ENCODE measurements at regions not wholly inside any gene's neighbourhood (a gene's known extent, or its start where the extent isn't known, plus 50 kb on each side); places are given as distances from the start of the nearest gene placed in this dataset.

DNA sequence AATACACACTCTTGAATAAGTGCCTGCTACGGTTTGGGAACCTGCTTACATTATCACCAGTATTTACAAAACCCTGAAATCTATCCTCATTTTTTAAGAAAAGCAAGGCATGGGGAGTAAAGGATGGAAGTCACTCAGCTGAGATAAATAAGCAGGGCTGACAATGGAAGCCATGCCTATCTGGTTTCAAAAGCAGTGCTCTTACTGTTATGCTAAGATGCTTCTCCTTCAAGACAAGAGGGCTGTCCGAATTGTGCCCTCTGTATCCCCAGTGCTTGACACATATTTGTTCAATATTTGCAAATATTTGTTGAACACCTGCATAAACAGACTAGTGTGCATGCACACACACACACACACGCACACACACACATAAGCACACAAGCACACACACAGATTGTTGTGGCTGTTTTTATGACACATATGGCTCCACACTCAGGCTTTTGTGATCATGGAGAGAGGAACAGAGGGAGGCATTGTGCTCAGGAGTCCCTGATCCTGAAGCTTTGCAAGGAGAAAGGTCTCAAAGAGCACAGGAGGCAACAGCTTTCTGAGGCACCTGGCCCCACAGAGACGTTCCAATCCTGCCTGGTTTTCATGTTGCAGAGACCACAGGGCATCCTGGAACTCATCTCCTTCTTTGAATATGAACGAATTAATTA is 401.6 kb upstream of the CDH11 start:
- H3K27me3 Mint-ChIP-seq (ENCODE audit: low read depth in 3 of 3), result peaks cover 0 to 2% (median 0%) of the 10 kb centered on the region in 3 donors
- no peak for DNase-seq

DNA sequence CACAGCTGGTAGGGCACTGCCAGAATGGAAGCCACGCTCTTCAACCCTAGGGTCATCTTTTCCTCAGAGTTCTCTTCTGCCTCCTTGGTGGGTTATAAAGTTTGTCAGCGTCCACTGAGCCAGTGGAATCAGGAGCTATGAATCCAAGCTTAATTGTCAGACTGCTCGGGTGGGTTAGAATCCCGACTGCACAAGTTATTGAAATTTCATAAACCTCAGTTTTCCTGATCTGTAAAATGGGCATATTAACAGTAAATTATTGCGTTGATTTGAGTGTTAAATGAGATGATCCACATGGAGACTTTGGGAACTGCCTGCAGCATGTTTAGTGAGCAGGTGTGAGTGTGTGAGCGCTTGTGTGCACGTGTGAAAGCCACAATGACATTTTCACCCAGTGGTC is 400.5 kb upstream of the CDH11 start:
- Mint-ChIP-seq H3K27ac (no peak overlapping the region), H3K4me3 (no peak overlapping the region), H3K9me3 (no peaks in the 10 kb centered on the region), H3K4me1 (no peaks in the 10 kb centered on the region), H3K27me3 (ENCODE audit: low read depth in 3 of 3) (peaks cover 0 to 2% (median 0%) of the 10 kb centered on the region in 3 donors), H3K36me3 (peaks cover 0 to 3% (median 0%) of the 10 kb centered on the region in 3 donors)
- no peak for DNase-seq

More for the DNA sequence above, 401.6 kb upstream of the CDH11 start:
- H3K9me3 Mint-ChIP-seq, result no peaks in the 10 kb centered on the region
- H3K27ac Mint-ChIP-seq, result no peak overlapping the region
- H3K4me1 Mint-ChIP-seq, result no peaks in the 10 kb centered on the region
- H3K4me3 Mint-ChIP-seq, result no peak overlapping the region
- H3K36me3 Mint-ChIP-seq, result peaks cover 0 to 3% (median 0%) of the 10 kb centered on the region in 3 donors

DNA sequence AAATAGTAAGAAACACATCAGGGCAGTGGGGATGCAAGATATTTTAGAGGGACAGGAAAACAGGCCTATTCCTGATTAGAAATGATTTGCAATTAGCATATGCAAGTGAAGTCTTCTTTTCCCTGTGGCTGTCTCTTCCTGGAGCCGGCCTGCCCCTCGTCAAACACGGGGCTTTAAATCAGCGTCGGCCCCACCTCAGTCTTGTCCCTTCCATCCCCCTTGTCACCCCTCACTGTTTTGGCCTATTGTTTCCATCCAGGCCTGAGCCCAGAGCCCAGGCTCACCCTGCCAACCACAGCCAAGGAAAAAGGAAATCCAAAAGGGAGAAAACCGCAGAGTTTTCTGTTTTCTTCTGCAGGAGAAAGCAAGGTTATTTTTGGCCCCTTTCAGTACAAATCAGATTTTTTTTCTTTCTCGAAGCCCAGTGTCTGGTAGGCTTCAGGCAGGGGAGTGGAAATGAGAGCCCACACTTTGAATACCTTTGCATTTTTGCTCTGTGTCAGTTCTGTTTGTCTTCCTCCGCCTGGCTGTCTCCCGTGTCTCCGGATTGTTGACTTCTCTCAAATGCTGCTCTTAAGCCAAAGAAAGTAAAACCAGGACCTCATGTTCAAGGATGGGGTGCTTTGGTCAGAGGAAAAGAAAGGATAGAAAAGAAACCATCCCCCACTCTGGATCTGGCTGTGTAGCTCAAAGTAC is 399.9 kb upstream of the CDH11 start:
- Mint-ChIP-seq H3K4me3 (no peak overlapping the region), H3K36me3 (peaks cover 0 to 3% (median 0%) of the 10 kb centered on the region in 3 donors), H3K27ac (no peak overlapping the region), H3K4me1 (no peaks in the 10 kb centered on the region), H3K27me3 (ENCODE audit: low read depth in 3 of 3) (peaks cover 0 to 2% (median 0%) of the 10 kb centered on the region in 3 donors), H3K9me3 (no peaks in the 10 kb centered on the region)
- DNase-seq, result no peak

DNA sequence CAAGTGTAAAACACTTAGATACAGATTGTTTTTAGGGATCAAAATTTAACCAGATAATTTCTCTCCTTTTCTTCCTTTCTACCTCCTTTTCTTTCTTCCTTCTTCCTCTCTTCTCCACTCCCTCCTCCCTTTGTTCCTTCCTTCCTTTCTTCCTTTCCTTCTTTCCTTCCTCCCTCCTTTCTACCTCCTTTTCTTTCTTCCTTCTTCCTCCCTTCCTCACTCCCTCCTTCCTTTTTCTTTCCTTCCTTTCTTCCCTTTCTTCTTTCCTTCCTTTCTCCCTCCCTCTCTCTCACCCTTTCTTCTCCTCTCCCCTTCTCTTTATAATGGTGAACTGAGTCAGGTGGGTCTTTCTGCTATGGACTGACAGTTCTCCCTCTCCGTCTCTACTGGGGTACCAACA is 397.5 kb upstream of the CDH11 start:
- DNase-seq, result no peak
- Mint-ChIP-seq H3K36me3 (peaks cover 0 to 3% (median 0%) of the 10 kb centered on the region in 3 donors), H3K27ac (no peak overlapping the region), H3K27me3 (ENCODE audit: low read depth in 3 of 3) (peaks cover 0 to 2% (median 0%) of the 10 kb centered on the region in 3 donors), H3K4me3 (no peak overlapping the region), H3K4me1 (no peaks in the 10 kb centered on the region), H3K9me3 (peaks cover 0 to 3% (median 0%) of the 10 kb centered on the region in 6 donors)

DNA sequence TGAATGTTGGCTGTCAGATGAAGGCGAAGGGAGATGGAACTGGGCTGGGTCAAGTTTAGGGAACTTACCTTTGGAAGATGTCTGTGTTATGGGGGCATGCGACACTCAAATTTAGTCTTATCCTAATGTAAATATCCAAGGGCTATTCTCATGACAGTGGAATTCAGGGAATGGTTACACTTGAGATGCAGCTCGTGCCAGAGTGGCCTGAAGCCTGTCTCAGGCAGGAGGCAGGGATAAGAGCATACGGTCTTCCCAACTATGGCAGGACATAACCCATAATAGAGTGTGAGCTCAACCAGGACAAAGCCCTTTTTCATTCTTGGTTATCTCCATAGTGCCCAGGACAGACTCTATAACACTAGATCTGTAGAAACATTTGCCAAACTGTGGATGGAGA is 393.3 kb upstream of the CDH11 start:
- peaks cover 0 to 4% (median 0%) of the 10 kb centered on the region in 6 donors for H3K9me3 Mint-ChIP-seq
- H3K27me3 Mint-ChIP-seq (ENCODE audit: low read depth in 3 of 3), result peaks cover 0 to 2% (median 0%) of the 10 kb centered on the region in 3 donors
- H3K36me3 Mint-ChIP-seq, result no peaks in the 10 kb centered on the region
- no peak overlapping the region for H3K4me3 Mint-ChIP-seq
- H3K4me1 Mint-ChIP-seq, result no peaks in the 10 kb centered on the region
- DNase-seq, result no peak
- no peak overlapping the region for H3K27ac Mint-ChIP-seq

DNA sequence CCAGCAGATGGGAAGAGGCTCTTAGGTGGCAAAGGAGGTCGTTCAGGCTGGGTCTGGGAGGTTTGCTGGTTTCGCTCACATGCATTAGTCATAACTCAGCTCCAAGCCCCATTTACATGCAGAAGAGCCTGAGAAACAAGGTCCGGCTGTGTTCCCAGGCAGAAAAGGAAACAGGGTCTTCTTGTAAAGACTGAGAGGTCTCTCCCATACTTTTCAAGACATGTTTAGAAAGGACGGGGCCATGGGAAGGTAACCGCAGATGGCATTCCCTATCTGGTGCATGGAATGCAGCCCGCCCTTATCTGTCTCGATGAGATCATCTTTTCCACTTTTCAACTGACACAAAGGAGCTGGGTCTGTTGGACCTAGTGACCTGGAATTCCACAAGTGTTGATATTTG is 389.0 kb upstream of the CDH11 start:
- no peak for DNase-seq
- Mint-ChIP-seq H3K9me3 (peaks cover 0 to 8% (median 4%) of the 10 kb centered on the region in 6 donors), H3K4me3 (no peak overlapping the region), H3K27me3 (ENCODE audit: low read depth in 3 of 3) (peaks cover 0 to 2% (median 2%) of the 10 kb centered on the region in 3 donors), H3K36me3 (no peaks in the 10 kb centered on the region), H3K27ac (no peak overlapping the region), H3K4me1 (no peaks in the 10 kb centered on the region)

DNA sequence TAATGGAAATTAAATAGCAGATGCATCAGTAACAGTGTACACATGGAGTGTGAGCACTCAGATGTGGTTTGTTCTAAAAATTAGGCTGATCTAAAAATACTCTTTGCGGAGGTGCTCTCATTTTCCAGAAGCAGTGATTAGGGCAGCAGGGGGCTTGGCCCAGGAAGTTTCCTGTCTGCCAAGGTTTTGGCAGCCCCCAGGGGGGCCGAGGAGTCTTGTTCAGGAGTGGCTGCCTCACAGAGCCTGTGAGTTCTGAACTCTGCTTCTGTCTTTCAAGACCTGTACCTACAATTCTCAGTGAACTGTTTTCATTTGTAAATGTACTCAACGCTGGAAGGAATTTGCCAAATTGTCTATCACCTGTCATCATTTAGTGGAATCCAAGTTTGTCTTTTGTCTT is 388.4 kb upstream of the CDH11 start:
- Mint-ChIP-seq H3K4me1 (no peaks in the 10 kb centered on the region), H3K27ac (no peak overlapping the region), H3K9me3 (peaks cover 0 to 8% (median 4%) of the 10 kb centered on the region in 6 donors), H3K36me3 (no peaks in the 10 kb centered on the region), H3K27me3 (ENCODE audit: low read depth in 3 of 3) (peaks cover 0 to 2% (median 2%) of the 10 kb centered on the region in 3 donors), H3K4me3 (no peak overlapping the region)
- DNase-seq, result no peak

DNA sequence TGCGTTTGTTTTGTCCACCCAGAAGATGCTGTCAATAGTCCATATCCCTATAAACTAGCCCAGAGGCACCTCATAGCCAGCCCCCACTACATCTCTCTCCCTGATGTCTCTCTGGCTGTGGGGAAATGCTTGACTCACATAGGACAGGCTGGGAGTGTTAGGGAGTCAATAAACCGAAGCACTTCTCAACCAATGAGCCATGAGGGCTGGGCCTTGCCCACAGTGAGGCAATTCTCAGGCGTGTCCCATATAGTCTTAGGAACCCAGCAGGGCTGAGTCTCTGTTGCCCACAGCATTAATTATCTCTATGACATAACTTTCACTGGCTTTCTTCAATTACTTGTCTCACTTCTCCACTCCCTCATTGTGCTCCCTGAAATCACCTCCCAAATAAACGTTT is 387.3 kb upstream of the CDH11 start:
- H3K36me3 Mint-ChIP-seq, result no peaks in the 10 kb centered on the region
- H3K4me3 Mint-ChIP-seq, result no peak overlapping the region
- peaks cover 0 to 2% (median 2%) of the 10 kb centered on the region in 3 donors for H3K27me3 Mint-ChIP-seq (ENCODE audit: low read depth in 3 of 3)
- H3K4me1 Mint-ChIP-seq, result no peaks in the 10 kb centered on the region
- H3K27ac Mint-ChIP-seq, result no peak overlapping the region
- H3K9me3 Mint-ChIP-seq, result peaks cover 0 to 8% (median 2%) of the 10 kb centered on the region in 6 donors
- DNase-seq, result no peak

DNA sequence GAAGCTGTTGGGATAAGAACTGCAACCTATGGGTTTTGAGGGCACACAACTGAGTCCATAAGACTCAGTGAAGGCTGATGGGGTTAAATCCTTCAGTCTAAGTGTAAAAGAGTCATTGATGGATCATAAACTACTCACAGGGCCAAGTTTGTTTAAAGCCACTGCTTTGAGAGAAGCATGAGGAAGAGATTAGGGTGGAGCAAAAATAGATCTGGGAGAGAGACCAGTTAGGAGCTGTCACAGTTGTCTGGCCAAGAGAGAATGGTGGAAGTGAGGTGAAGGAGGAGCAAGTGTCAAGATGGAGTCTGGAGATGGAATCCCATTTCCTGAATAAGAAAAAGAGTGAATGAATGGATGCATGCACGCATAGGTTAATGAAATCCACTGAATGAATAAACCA is 379.1 kb upstream of the CDH11 start:
- H3K27ac Mint-ChIP-seq, result no peak overlapping the region
- H3K36me3 Mint-ChIP-seq, result no peaks in the 10 kb centered on the region
- peaks cover 0 to 2% (median 0%) of the 10 kb centered on the region in 3 donors for H3K27me3 Mint-ChIP-seq (ENCODE audit: low read depth in 3 of 3)
- DNase-seq, result no peak
- H3K4me3 Mint-ChIP-seq, result no peak overlapping the region
- no peaks in the 10 kb centered on the region for H3K4me1 Mint-ChIP-seq
- H3K9me3 Mint-ChIP-seq, result peaks cover 0 to 7% (median under 1%) of the 10 kb centered on the region in 6 donors

DNA sequence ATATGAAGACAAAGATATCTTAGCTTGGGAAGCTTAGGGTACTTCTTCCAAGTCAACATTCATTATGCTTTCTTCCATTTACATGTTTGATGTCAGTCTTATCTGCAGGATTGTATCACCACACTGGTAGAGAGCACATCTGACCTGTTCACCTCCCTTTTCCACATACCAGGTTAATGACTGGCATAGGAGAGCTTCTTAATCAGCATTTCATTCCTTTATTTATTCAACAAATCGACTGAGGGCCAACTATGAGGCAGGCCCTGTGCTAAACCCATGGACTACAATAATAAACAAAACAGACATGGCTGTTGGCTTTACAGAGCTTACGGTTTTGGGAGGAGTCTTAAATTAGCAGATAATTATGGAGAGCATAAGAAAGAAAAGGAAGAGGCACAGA is 378.1 kb upstream of the CDH11 start:
- no peak for DNase-seq
- no peaks in the 10 kb centered on the region for H3K4me1 Mint-ChIP-seq
- no peak overlapping the region for H3K27ac Mint-ChIP-seq
- no peaks in the 10 kb centered on the region for H3K36me3 Mint-ChIP-seq
- peaks cover 0 to 2% (median 0%) of the 10 kb centered on the region in 3 donors for H3K27me3 Mint-ChIP-seq (ENCODE audit: low read depth in 3 of 3)
- H3K4me3 Mint-ChIP-seq, result no peak overlapping the region
- peaks cover 0 to 7% (median under 1%) of the 10 kb centered on the region in 6 donors for H3K9me3 Mint-ChIP-seq

DNA sequence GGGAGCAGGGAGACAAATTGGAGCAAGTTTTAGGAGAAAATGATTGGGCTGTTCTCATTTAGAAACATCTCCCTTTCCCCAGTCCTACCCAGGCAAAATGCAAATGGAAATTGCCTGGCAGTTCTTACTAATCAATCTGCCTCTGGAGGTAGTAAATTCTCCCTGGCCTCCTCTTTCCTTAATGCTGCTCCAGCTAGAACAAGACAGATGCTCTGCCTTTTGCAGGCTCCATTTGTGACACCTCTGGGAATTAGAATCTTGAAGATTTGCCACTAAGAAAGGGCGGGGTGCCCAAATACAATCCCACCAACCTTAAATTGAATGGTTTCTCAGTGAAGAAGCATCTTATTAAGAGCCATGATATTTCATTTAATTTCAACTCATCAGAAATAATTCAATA is 377.7 kb upstream of the CDH11 start:
- Mint-ChIP-seq H3K36me3 (no peaks in the 10 kb centered on the region), H3K27ac (no peak overlapping the region), H3K4me3 (no peak overlapping the region), H3K27me3 (ENCODE audit: low read depth in 3 of 3) (peaks cover 0 to 2% (median 0%) of the 10 kb centered on the region in 3 donors), H3K9me3 (peaks cover 0 to 7% (median under 1%) of the 10 kb centered on the region in 6 donors), H3K4me1 (no peaks in the 10 kb centered on the region)
- no peak for DNase-seq

DNA sequence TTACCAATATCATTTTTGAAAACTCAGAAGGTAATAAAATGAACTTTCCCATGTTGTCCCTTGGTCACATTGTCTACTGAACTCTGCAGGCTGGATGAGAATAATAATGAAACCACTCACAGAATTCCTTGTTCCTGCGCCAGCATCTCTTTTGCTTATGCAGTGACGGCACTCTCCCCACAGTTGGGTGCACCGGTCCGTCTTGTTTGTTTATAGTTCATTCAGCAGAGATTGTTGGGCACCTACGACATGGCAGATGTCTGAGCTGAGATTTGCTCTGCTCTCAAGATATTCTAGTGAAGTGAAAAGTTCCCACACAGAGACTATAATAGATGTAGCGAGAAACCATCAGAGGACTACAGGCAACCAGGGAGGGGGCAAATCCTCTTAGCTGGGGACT is 375.7 kb upstream of the CDH11 start:
- Mint-ChIP-seq H3K27ac (no peak overlapping the region), H3K27me3 (ENCODE audit: low read depth in 3 of 3) (peaks cover 0 to 2% (median 0%) of the 10 kb centered on the region in 3 donors), H3K36me3 (no peaks in the 10 kb centered on the region), H3K9me3 (peaks cover 0 to 21% (median 2%) of the 10 kb centered on the region in 6 donors), H3K4me3 (no peak overlapping the region), H3K4me1 (no peaks in the 10 kb centered on the region)
- no peak for DNase-seq

DNA sequence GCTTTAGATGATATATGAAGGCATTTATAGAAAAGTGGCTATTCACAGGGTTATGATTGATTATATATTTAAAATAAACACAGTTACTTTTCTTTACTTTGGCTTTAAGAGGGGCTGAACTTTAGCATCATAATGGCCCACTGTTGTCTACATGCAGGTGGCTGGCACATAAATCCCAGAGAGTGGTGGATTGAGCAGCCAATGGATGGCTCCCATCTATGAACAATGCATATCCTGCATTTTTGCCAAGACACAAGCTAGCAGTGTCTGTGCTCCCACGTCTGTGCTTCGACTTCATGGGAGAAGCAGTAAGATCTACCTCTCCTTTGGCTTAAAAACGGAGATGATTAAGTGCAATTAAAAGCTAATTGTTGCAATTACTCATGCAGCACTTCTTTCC is 373.2 kb upstream of the CDH11 start:
- no peaks in the 10 kb centered on the region for H3K4me1 Mint-ChIP-seq
- H3K27me3 Mint-ChIP-seq (ENCODE audit: low read depth in 3 of 3), result peaks cover 0 to 2% (median 0%) of the 10 kb centered on the region in 3 donors
- no peak overlapping the region for H3K4me3 Mint-ChIP-seq
- H3K36me3 Mint-ChIP-seq, result no peaks in the 10 kb centered on the region
- no peak for DNase-seq
- peaks cover 0 to 30% (median 2%) of the 10 kb centered on the region in 6 donors for H3K9me3 Mint-ChIP-seq
- no peak overlapping the region for H3K27ac Mint-ChIP-seq

DNA sequence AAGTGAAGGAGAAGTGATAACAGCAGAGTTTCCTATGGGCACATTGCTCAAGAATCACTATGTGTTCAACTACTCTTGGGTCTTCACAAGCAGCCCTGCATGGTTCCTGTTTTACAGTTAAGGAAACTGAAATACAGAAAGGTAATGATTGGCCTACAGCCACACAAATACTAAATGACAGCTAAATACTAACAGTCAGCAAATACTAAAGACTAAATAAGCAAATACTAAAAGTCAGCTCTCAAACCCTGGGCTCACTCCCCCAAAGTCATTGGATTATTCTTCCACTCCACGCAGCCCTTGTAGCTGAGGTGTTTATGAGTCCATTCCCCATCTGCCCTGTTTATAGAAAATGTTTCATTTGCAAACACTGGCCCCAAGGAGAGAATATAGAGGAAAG is 372.7 kb upstream of the CDH11 start:
- Mint-ChIP-seq H3K4me3 (no peak overlapping the region), H3K36me3 (no peaks in the 10 kb centered on the region), H3K4me1 (no peaks in the 10 kb centered on the region), H3K27ac (no peak overlapping the region), H3K27me3 (ENCODE audit: low read depth in 3 of 3) (peaks cover 0 to 2% (median 0%) of the 10 kb centered on the region in 3 donors), H3K9me3 (peaks cover 0 to 30% (median 2%) of the 10 kb centered on the region in 6 donors)
- DNase-seq, result no peak
